Left cardiac atrium (tissue), 4 donors: ENCODE measurements at regions not wholly inside any gene's neighbourhood (a gene's known extent, or its start where the extent isn't known, plus 50 kb on each side); places are given as distances from the start of the nearest gene placed in this dataset.
A peak's percentile ranks its signal among the peaks of the same experiment; 100 is the strongest.
"Not testable (repeated sequence)": the region's sequence is repeated elsewhere in the genome, so short reads cannot be mapped to it uniquely, and the experiment has no call there.

ENCODE experiments used
- ATAC-seq, 2 donors: fragments of 200-7000 bp; cut with Tn5 transposase; one replicate each; pipeline ENCODE4 v1.9.1; 2020; ENCODE audit warnings: mild to moderate bottlenecking in 2 of 2, moderate library complexity in 2 of 2
- DNase-seq: peaks from one replicate; pipeline ENCODE4 v3.0.0-alpha.2; 2020
- intact Hi-C, 2 donors: fragments of 100-400 bp; cut with DNase I; formaldehyde crosslinking; loops; one replicate each; pipeline versions ENCODE4 v1.14.1 to v1.15.1; 2022 to 2023
- donor health status: DM: no; HTN: yes; CAD: no.
- donor health status: DM: no; HTN: yes; CAD: no; lungs with severe emphysema.
- donor health status: DM: yes; HTN: yes; CAD: no.
- donor health status: Dilated cardiomyopathy.

DNA sequence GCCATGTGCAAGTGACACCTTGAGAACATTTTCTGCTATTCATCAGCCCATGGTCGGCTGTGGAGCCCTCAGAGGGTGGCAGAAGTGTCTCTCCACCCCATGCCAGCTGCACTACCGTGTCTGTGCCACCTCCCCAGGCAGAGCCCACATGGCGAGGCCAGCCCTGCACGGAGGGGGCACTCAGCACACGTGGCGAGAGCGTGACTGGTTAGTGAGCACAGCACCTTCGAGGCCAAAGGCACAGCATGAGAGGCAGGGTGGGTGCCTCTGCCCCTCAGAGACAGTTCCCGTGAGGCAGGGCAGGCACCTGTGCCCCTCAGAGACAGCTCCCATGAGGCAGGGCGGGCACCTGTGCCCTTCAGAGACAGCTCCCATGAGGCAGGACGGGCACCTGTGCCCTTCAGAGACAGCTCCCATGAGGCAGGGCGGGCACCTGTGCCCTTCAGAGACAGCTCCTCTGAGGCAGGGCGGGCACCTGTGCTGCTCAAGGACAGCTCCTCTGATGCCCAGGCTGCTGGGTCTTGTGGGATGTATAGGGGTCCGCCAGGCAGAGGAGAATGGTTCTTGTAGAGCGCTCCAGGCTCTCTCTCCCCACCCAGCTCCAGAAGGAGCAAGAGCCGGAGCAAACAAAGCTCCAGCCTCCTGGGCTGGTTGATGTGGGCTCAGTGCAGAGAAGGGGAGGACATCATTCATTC is 179.8 kb upstream of the PPP1R26 start:
- no peak for DNase-seq
- intact Hi-C loops: no loop called here

DNA sequence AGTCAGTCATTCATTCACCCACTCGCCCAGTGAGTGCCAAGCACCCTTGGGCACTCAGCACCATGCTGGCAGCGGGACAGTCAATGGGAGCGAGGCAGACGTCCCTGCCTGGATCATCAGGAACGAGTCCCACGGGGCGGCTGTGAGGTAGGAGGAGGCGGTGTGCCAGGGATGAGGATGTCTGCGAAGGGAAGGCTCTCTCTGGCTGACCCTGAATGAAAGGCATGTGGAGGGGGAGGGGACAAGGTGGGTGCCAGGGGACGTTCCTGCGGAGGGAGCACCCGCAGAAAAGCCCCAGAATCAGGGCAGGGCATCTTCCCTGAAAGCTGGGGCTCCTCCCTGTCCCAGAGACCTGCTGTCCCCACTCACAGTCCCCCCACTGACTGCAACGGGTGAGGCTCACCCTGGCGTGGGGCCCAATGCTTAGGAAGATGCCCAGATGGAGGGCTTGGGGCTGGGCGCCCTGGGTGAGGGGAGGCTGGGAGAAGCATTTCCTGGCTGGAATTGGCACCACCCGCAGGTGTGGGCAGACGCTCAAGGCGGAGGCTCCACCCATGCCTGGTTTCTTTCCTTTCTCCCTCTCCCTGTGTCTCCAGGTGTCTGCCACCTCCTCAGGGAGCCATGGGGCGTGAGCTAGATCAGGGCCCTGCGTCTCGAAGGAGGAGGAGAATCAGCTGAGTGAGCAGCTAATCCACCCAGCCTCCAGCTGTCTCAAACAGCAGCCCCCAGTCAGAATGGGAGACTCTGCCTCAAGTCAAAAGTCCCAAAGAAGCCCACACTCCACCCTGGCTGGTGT is 179.0 kb upstream of the PPP1R26 start:
- DNase-seq: no peak
- intact Hi-C loops: no loop called here

More for the DNA sequence above, 179.8 kb upstream of the PPP1R26 start:
- no peak for ATAC-seq

DNA sequence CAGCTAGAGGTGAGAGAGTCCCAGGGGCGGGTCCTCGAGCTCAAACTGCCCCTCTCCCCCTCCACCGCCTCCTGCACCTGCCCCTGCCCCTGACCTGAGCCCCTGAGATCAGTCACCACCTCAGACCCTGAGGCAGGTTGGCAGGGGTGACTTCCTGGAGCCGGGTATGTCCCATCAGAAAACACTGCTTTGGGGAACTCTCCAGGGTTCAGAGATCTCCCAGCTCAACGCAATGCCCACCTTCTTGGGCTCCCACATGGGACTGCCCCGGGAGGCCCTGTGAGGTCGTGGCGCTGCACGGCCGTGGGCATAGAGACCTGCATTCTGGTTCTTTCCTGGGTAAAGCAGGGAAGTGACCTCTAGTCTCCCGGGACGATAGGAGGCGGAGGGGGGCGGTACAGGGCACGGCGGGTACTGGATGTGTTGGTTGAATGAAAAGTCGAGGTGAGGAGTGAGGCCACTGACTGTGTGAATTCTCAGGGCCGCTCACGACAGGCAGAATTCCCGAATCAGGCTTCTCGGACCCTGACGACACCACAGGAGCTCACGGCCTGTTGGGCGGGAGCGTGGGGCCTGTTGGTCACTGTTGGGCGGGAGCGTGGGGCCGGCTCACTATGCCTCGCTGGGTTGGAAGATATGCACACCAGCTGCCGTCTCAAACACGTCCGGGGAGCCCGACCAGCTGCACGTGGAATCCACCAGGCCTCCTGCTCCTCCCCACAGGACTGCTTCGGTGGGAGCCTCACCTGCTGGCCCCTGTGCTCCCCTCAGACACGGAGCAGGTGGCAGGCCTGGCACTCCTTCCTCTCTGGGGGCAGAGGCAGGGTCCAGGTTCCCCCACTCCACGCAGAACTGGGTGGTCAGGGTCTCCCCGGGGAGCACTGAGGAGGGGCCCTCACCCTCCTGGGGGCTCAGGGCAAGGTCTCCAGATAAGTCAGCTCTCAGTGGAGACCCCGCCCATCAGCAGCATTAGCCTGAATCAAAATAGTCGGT is 178.0 kb upstream of the PPP1R26 start:
- DNase-seq: no peak
- no peak for ATAC-seq
- intact Hi-C loops: no loop called here

More for the DNA sequence above, 179.0 kb upstream of the PPP1R26 start:
- ATAC-seq: no peak

DNA sequence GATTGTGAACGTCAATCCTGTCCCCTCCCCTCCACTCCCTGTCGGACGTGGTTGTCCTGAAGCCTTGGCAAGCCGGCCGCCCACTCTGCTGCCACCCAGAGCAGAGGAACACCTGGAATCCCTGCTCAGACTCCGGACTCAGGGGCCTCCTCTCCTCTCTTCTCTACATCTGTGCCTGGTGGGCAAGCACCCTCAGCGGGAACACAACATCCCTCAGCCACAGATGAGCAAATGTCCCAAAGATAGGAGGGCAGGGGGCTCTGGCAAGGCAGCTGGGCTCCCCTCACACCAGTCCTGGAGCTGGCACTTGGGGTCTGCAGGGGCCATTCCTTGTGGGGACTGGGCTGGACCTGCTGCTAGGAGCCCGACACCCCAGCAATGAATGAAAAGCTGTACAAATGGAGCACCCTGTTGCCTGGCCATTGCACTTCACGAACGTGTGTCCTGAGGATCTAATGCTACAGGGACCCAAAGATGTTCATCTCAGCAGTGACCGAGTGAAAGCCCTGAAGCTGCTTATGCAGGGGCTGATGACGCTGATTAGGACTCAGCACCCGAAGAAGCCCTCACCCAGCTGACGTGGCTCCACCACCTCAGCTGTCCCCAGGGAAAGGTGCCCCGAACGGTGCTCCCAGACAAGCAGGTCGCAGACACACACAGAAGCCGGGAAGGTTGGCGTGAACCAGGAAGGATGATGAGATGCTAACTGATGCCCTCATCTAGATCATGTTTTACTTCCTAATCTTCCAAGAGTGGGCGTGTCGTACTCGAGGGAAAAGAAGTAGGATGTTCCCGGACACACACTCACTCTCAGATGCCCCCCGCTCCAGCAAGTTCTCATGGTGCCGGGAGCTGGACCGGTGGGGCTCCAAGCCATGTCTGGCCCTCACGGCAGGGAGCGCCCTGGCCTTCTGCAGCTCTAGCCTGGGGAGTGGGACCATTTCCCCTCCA is 177.0 kb upstream of the PPP1R26 start:
- DNase-seq (no peak), ATAC-seq (no peak)
- intact Hi-C loops: no loop called here

DNA sequence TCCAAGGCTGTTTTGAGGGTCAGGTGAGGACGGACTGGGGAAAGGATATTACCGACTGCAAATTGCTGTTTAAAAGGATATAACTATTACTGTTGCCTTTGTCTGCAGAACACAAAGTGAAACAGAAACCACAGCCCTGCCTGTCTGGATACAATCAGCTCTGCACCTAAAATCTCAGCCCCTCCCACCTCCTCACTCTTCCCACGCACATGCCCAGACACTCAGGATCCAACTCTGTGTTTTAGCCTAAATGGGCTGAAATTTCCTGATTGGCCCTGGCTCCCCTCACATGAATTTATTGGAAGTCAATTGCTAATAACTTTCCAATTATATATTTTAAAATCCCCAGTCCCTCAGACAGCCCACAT is 176.3 kb upstream of the PPP1R26 start:
- no peak for DNase-seq

DNA sequence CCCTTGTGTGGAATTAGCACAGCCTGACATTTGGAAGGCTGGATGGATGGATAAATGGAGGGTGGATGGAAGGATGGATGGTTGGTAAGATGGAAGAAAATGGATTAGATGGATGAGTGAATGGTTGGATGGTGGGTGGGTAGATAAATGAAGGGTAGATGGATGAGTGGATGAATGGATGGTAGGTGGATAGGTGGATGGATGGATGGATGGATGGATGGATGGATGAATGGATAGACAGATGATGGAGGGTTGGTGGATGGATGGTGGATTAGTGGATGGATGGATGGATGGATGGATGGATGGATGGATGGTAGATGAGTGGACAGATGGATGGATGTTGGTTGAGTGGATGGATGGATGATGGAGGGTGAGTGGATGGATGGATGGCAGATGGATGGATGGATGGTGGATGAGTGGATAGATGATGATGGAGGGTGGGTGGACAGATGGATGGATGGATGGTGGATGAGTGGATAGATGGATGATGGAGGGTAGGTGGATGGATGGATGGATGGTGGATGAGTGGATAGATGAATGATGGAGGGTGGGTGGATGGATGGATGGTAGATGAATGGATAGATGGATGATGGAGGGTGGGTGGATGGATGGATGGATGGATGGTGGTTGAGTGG is 175.6 kb upstream of the PPP1R26 start:
- intact Hi-C loops: no loop called here
- ATAC-seq (no peak), DNase-seq (no peak)

More for the DNA sequence above, 176.3 kb upstream of the PPP1R26 start:
- ATAC-seq: no peak
- intact Hi-C loops: no loop called here

DNA sequence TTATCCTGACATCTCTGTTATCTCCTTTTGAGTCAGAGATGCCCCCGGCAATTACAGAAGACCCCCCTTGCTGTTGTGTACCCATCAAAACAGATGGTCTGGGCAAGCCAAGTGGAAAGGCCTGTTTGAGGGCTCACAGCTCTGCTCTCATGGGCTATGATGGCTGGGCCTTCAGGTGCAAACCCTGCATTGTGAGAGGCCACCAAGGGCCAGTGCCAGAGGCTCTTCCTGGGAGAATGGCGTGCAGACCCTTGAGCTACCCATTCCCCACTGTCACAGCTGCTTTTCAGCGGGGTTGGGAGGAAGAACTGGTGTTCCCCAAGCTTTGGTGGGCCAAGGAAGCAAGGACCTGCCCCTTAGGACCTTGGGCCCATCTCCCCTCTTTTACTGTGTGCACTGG is 174.7 kb upstream of the PPP1R26 start:
- ATAC-seq (no peak), DNase-seq (no peak)
- intact Hi-C loops: no loop called here

DNA sequence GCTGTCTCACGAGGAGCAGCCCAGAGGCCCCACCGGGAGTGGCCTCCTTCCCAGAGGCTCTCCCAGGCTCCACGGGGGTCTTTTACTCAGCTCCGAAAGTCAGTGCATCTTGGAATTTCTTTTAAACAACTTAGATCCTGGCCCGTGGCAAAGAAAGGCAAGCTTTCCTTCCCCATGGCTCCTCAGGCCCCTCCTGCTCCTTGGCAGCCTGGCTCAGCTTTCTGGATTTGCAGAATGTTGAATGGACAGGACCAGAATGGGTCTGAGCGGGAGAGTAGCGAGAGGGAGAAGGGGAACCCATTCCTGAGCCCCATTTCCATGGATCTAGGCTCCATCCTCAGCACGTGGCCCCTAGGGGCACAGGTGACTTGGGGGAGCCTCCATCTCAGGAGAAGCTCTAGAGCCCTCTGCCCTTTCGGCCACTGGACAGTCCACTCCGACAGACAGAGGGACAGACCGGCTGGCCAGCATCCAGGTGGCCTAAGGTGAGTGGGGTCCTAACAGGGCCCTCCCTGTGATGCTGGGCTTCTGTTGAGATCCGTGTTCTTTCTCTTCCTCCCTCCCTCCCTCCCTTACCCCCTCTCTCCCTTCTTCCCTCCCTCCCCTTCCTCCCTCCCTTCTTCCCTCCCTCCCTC is 173.9 kb upstream of the PPP1R26 start:
- ATAC-seq: no peak

DNA sequence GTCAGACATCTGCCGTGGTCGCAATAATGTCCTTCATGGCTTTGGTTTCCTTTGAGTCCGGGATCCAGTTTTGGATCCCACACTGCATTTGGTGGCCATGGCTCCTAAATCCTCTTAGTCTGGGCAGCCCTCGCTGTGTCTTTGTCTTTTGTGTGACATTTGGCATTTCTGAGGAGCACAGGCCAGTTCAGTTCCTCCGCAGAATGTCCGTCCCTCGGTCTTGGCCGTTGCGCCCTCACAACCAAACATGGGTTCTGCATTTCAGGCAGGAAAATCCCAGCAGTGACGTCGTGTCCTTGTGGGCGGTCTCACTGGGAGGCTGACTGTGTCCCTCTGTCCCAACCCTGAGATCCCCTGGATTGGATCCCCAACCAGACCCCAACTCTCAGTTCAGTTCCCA is 172.9 kb upstream of the PPP1R26 start:
- intact Hi-C loops: no loop called here
- DNase-seq (no peak), ATAC-seq (no peak)

More for the DNA sequence above, 173.9 kb upstream of the PPP1R26 start:
- intact Hi-C loops: no loop called here
- DNase-seq: no peak

DNA sequence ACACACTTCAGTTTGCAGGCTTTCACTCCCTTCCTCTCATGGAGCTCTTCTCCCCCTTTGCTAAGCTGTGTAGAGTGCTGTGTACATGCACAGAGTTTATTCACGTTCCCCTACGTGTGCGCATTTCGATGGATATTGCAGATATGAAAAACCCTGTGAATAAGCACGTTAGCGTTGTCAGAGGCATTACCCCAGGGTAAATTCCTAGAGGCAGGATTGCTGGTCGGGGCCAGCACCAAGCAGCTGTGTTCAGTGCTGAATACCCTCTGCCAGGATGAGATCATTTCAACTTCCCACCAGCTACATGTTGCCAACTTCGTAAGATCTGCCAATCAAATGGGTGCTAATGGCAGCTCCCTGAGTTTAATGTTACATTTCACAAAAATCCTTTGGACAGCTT is 172.3 kb upstream of the PPP1R26 start:
- DNase-seq (no peak), ATAC-seq (peak in 1 of 2 donors; percentile 45)
- intact Hi-C loops: no loop called here

DNA sequence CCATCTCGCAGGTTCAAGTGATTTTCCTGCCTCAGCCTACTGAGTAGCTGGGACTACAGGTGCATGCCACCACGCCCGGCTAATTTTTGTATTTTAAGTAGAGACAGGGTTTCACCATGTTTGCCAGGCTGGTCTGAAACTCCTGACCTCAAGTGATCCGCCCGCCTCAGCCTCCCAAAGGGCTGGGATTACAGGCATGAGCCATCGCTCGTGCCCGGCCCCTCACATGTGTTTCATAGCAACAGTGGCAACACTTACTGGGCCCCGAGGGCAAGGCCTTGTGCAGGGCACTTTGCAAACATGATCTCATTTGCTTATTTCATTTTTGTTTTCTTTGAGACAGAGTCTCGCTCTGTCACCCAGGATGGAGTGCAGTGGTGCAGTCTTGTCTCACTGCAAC is 171.7 kb upstream of the PPP1R26 start:
- ATAC-seq: peak in 1 of 2 donors; percentile 33

DNA sequence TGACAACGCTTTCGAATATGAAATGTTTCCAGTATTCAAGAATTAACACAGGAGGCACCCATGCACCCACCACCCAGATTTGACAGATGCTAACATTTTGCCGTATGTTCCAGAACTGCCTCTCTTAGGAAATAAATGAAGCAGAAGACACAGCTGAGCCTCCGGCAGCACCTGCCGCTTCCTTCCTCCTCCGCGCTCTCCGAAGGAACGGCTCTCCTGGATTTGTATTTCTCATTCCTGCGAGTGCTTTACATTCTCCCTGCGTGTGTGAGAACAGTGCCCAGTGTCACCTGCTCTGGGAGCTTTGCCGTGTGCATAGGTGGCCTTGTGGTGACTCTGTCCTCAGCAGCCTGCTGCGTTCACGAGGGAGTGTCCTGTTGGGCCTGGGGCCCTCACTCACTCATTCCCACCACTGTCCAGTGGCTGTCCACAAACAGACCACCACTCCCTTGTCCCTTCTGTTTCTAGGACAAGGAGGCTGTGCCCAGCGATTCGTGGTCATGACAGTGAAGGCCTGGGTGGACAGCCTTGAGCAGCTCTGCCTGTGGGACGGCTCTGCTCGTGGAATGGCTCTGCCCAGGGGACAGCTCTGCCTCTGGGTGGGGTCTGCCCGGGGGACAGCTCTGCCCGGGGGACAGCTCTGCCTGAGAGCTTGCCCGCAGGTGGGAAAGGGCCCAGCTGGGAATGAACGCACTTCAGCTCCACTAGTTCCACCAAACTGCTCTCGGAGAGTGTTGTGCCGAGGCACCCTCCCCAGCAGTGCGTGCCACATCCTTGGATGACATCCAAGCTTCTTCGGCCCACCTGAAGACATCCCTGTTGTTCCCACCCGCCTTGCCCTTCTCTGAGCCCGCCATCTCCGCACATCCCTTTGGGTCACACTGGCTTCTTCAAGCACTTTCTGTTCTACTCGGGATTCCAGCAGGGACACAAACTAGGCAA is 170.5 kb upstream of the PPP1R26 start:
- intact Hi-C loops: no loop called here
- DNase-seq (no peak), ATAC-seq (no peak)

More for the DNA sequence above, 171.7 kb upstream of the PPP1R26 start:
- DNase-seq, intact Hi-C loops: not testable (repeated sequence)

DNA sequence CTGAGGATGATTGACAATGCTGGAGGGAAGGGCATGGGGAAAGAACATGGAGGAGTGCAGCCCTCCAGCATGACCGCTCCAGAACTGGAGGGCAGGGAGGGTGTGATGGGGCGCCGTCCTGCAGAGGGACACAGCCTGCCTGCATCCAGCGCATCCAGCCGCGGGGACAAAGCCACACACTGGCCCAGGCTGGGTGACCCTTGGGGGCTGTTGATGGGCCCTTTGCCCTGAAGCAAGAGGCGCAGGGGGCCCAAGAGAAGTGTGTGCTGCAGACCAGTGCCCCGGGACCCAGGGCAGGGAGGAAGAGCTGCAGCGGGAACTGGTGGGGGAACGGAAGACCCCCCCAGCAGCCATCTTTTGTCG is 169.8 kb upstream of the PPP1R26 start:
- ATAC-seq (no peak), DNase-seq (no peak)
- intact Hi-C loops: no loop called here

DNA sequence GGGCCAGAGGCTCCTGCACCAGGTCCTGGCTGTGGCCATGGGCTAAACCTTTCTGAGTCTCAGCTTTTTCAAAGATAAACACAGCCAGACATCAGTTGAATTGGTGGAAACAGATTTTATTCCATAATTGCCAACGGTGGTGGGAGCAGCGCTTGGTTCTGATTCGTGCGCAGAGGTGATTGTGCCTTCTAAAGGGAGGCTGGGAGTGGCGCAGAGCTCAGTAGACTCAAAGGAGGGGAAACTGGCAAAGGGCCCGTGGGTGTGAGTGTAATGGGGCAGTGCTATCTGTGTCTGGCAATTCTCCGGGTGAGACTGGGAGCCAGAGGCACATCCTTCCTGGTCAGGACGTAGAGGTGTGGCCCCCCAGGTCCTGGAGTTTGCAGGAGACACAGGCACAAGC is 169.4 kb upstream of the PPP1R26 start:
- intact Hi-C loops: no loop called here
- ATAC-seq (no peak), DNase-seq (no peak)

DNA sequence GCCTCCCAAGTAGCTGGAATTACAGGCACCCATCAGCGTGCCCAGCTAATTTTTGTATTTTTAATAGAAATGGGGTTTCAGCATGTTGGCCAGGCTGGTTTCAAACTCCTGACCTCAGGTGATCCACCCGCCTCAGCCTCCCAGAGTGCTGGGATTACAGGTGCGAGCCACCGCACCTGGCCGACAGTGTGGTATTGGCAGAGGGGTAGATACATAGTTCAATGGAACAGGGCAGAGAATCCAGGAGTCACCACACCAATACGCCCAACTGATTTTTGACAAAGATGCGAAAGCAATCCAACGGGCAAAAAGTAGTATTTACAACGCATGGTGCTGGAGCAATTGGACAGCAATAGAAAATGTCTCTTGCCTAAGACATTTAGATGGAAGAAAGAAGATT is 164.0 kb upstream of the PPP1R26 start:
- DNase-seq (no peak), ATAC-seq (no peak)
- intact Hi-C loops: no loop called here

DNA sequence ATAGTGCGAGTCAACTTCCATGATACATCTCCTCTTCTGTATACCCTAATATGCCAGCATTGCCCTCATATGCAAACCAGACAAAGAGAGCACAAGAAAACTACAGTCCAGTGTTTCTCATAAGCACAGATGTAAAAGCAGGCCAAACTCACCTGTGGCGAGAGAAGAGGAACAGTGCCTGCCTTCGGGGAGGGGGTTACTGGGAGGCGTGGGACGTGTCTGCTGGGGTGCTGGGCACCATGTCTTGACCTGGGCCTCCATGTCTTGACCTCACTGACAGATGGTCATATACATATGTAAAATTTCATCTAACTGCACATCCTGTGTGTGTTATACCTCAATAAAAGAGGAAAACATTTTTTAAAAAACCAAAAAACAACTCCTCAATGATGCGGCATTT is 159.3 kb upstream of the PPP1R26 start:
- intact Hi-C loops: no loop called here
- no peak for ATAC-seq
- no peak for DNase-seq

DNA sequence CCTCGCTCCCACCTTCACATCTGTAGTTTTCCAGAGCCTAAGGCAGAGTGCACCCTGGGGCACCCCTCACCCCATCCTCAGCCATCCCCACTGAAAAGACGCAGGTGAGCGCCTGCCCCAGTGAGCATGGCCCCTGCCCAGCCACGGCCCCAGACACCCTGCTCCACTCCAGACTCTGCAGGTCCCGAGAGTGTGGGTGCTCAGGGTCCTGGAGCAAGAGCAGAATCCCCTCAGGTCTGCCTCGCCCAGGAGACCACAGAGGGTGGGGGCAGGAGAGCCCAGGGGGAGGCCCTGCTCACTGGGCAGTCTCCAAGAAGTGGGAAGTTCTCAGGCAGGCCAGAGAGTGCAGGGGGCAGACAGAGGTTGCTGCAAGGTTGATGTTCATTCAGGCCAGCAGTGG is 158.6 kb upstream of the PPP1R26 start:
- DNase-seq (no peak), ATAC-seq (no peak)
- intact Hi-C loops: no loop called here
